Suppressor macrophage treated with lipopolysaccharide for 1 hour (primary cell): ENCODE measurements at regions not wholly inside any gene's neighbourhood (a gene's known extent, or its start where the extent isn't known, plus 50 kb on each side); places are given as distances from the start of the nearest gene placed in this dataset.
"Not testable (repeated sequence)": the region's sequence is repeated elsewhere in the genome, so short reads cannot be mapped to it uniquely, and the experiment has no call there.

Experiments used
- DNase-seq, 3 donors: peaks; one replicate each; pipeline ENCODE4 v3.0.0-alpha.2; 2020 to 2022

- DNase-seq = peak; percentile 75 to 82 (median 78)
These were observed 58.0 kb upstream of the AHI1 start for GRCh38 chr6:135555550-135555949.

- no peak for DNase-seq
These were observed 60.0 kb upstream of the AHI1 start for GRCh38 chr6:135557582-135557981.

GRCh38 chr6:135565605-135566004 lies 68.1 kb upstream of the AHI1 start:
- not testable (repeated sequence) for DNase-seq

GRCh38 chr6:135566311-135567068 lies 69.0 kb upstream of the AHI1 start:
- DNase-seq = no peak

GRCh38 chr6:135567375-135568083 lies 70.0 kb upstream of the AHI1 start:
- no peak for DNase-seq

GRCh38 chr6:135568379-135568778 lies 70.8 kb upstream of the AHI1 start:
- DNase-seq = peak in 2 of 3 donors; percentile 1 to 18

- DNase-seq = no peak
These were observed 74.5 kb upstream of the AHI1 start for GRCh38 chr6:135572051-135572450.

GRCh38 chr6:135575629-135576028 lies 78.1 kb upstream of the AHI1 start:
- no peak for DNase-seq

- no peak for DNase-seq
These were observed 78.5 kb upstream of the AHI1 start for GRCh38 chr6:135576055-135576454.

GRCh38 chr6:135577059-135577538 lies 79.6 kb upstream of the AHI1 start:
- DNase-seq = peak in 1 of 3 donors; percentile 3

- no peak for DNase-seq
These were observed 81.4 kb upstream of the AHI1 start for GRCh38 chr6:135578976-135579375.

- DNase-seq = no peak
These were observed 83.7 kb upstream of the AHI1 start for GRCh38 chr6:135581211-135581610.

GRCh38 chr6:135583256-135583761 lies 85.8 kb upstream of the AHI1 start:
- DNase-seq = peak in 1 of 3 donors; percentile 27

- no peak for DNase-seq
These were observed 88.8 kb upstream of the AHI1 start for GRCh38 chr6:135586388-135586787.

- DNase-seq = no peak
These were observed 89.3 kb upstream of the AHI1 start for GRCh38 chr6:135586844-135587243.

GRCh38 chr6:135592276-135592675 lies 94.7 kb upstream of the AHI1 start:
- no peak for DNase-seq

- DNase-seq = no peak
These were observed 96.5 kb upstream of the AHI1 start for GRCh38 chr6:135594000-135594399.

- DNase-seq = no peak
These were observed 102.7 kb upstream of the AHI1 start for GRCh38 chr6:135600086-135600702.

GRCh38 chr6:135600931-135601330 lies 103.4 kb upstream of the AHI1 start:
- no peak for DNase-seq

GRCh38 chr6:135601857-135602256 lies 104.3 kb upstream of the AHI1 start:
- DNase-seq = no peak

- DNase-seq = no peak
These were observed 105.7 kb upstream of the AHI1 start for GRCh38 chr6:135603249-135603648.

GRCh38 chr6:135604035-135604860 lies 106.7 kb upstream of the AHI1 start:
- DNase-seq = no peak
